ENCODE measurements at regions not wholly inside any gene's neighbourhood (a gene's known extent, or its start where the extent isn't known, plus 50 kb on each side); places are given as distances from the start of the nearest gene placed in this dataset.

GRCh38 chr16:48970216-48970615 is 311.4 kb downstream of the CBLN1 start:
- no peak for TF ChIP-seq CTCF (IDR thresholded peaks at IDR 0.05)
- TF ChIP-seq POLR2A (IDR thresholded peaks at IDR 0.05), result no peak
